KMS-11 (cell line): ENCODE measurements at regions not wholly inside any gene's neighbourhood (a gene's known extent, or its start where the extent isn't known, plus 50 kb on each side); places are given as distances from the start of the nearest gene placed in this dataset.

Experiments
- H2AFZ ChIP-seq: fragments of 200-600 bp; sonication (generic); 2 replicates; pipeline ENCODE4 v1.6.1; 2016; ENCODE audit warnings: antibody characterized with exemption, mixed run types, low read depth
- H3K27ac ChIP-seq: fragments of 200-600 bp; sonication (generic); 2 replicates; pipeline ENCODE4 v1.6.1; 2016; ENCODE audit warnings: mild to moderate bottlenecking, mixed run types
- H3K27me3 ChIP-seq: fragments of 200-600 bp; sonication (generic); 2 replicates; pipeline ENCODE4 v1.6.1; 2017; ENCODE audit warnings: mild to moderate bottlenecking, low read depth, mixed run types, moderate library complexity; ENCODE audit not compliant: insufficient read depth
- H3K36me3 ChIP-seq: fragments of 200-600 bp; sonication (generic); 2 replicates; pipeline ENCODE4 v1.6.1; 2017; ENCODE audit warnings: mild to moderate bottlenecking, mixed run types; ENCODE audit not compliant: insufficient read depth
- H3K4me1 ChIP-seq: fragments of 200-600 bp; sonication (generic); 2 replicates; pipeline ENCODE4 v1.6.1; 2016; ENCODE audit warnings: mild to moderate bottlenecking, low read depth, mixed run types; ENCODE audit not compliant: poor library complexity, severe bottlenecking
- H3K4me2 ChIP-seq: fragments of 200-600 bp; sonication (generic); 2 replicates; pipeline ENCODE4 v1.7.0; 2016; ENCODE audit warnings: mild to moderate bottlenecking, mixed run types
- H3K4me3 ChIP-seq: fragments of 200-600 bp; sonication (generic); IDR thresholded peaks from 2 replicates; pipeline ENCODE4 v1.6.1; 2017; ENCODE audit warnings: low read depth, low read length, mixed read lengths; ENCODE audit not compliant: insufficient read depth
- H3K79me2 ChIP-seq: fragments of 200-600 bp; sonication (generic); 2 replicates; pipeline ENCODE4 v1.6.1; 2016; ENCODE audit warnings: low read depth, mixed run types; ENCODE audit not compliant: insufficient read depth
- H3K9ac ChIP-seq: fragments of 200-600 bp; sonication (generic); 2 replicates; pipeline ENCODE4 v1.6.1; 2016; ENCODE audit warnings: mild to moderate bottlenecking, mixed run types
- H4K20me1 ChIP-seq: fragments of 200-600 bp; sonication (generic); 2 replicates; pipeline ENCODE4 v1.6.1; 2016; ENCODE audit warnings: mild to moderate bottlenecking, mixed run types; ENCODE audit not compliant: insufficient read depth
- TF ChIP-seq, protein P1 (sequence below): fragments of 200-600 bp; sonication (generic); conservative IDR thresholded peaks from 2 replicates; pipeline ENCODE4 v1.6.1; 2017; ENCODE audit warnings: low read depth, mild to moderate bottlenecking, antibody characterized with exemption, low read length, moderate library complexity, mixed read lengths

DNA sequence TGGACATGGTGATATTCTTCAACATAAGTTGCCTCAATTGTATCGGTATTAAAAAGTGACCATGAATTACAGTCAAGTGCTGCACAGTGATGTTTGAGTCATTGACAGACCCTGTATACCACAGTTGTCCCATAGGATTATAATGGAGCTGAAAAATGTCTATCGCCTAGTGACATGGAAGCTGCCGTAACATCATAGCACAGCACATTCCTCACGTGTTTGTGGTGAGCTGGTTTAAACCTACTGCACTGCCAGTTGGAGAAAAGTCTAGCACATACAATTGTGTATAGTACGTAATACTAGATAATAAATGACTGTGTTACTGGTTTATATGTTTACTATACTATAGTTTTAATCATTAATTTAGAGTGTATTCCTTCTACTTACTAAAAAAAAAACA lies 150.2 kb downstream of the CDH26 start:
- H3K4me3 ChIP-seq, result no peak overlapping the region
- no peak overlapping the region for H2AFZ ChIP-seq
- no peaks in the 10 kb centered on the region for H3K27me3 ChIP-seq
- no peaks in the 10 kb centered on the region for H4K20me1 ChIP-seq
- no peaks in the 10 kb centered on the region for H3K79me2 ChIP-seq
- TF ChIP-seq, protein P1, sequence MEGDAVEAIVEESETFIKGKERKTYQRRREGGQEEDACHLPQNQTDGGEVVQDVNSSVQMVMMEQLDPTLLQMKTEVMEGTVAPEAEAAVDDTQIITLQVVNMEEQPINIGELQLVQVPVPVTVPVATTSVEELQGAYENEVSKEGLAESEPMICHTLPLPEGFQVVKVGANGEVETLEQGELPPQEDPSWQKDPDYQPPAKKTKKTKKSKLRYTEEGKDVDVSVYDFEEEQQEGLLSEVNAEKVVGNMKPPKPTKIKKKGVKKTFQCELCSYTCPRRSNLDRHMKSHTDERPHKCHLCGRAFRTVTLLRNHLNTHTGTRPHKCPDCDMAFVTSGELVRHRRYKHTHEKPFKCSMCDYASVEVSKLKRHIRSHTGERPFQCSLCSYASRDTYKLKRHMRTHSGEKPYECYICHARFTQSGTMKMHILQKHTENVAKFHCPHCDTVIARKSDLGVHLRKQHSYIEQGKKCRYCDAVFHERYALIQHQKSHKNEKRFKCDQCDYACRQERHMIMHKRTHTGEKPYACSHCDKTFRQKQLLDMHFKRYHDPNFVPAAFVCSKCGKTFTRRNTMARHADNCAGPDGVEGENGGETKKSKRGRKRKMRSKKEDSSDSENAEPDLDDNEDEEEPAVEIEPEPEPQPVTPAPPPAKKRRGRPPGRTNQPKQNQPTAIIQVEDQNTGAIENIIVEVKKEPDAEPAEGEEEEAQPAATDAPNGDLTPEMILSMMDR, result no peak
- peaks cover 5% of the 10 kb centered on the region for H3K4me1 ChIP-seq
- H3K36me3 ChIP-seq, result no peaks in the 10 kb centered on the region
- H3K4me2 ChIP-seq, result no peak overlapping the region
- no peak overlapping the region for H3K9ac ChIP-seq
- no peak overlapping the region for H3K27ac ChIP-seq

DNA sequence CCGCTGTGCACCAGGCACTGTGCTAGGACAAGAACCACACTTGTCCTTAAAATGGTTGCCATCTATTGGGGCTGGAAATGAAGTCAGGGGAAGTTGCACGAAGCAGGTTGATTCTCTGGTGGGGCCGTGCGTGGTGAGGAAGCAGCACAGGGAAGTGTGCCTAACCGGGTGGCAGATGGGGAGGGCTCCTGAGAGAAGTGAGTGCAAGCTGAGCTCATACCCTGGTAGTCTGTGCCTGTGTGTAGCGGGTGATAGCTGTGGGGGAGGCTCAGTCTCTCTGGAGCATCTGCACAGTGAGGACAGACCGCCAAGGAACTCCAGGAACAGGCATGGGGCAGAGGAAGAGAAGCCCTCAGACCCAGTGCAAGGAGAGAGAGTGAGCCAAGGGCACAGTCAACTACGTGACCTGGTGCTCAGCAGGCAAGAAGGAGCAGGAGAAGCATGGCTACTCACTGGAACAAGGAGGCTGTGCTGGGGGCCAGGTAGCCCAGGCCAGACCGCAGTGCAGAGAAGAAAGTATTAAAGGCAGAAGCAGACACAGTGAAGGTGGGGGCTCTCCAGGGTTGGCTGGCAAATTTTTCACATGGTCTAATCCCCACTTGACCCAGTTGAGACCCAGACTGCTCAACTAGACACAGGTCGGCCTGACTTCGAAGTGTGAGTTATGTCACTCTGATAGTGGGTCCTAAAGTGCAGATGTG lies 155.0 kb downstream of the CDH26 start:
- H4K20me1 ChIP-seq, result no peaks in the 10 kb centered on the region

DNA sequence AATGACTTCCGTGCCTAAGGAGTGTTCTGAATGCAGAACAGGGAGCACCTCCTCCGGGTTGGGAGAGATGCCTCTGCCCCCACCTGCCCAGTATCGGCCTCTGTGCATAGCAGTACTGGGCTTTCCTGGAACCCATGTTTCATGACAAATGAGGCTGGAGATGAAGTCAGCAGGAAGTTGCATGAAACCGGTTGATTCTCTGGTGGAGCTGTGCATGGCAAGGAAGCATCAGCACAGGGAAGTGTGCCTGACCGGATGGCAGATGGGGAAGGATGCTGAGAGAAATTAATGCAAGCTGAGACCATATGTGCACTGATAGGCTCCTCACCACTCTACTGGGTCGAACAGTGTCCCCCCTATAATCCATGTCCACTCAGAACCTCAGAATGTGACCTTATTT lies 155.5 kb downstream of the CDH26 start:
- TF ChIP-seq, protein P1, result no peak
- Histone ChIP-seq H3K79me2 (no peaks in the 10 kb centered on the region), H2AFZ (no peak overlapping the region), H3K27ac (no peak overlapping the region), H3K36me3 (no peaks in the 10 kb centered on the region), H3K4me3 (no peak overlapping the region), H3K4me2 (no peak overlapping the region), H4K20me1 (no peaks in the 10 kb centered on the region), H3K9ac (no peak overlapping the region), H3K4me1 (no peaks in the 10 kb centered on the region), H3K27me3 (no peaks in the 10 kb centered on the region)

More for the DNA sequence above, 155.0 kb downstream of the CDH26 start:
- H3K4me2 ChIP-seq, result no peak overlapping the region
- H3K4me1 ChIP-seq, result no peaks in the 10 kb centered on the region
- H3K79me2 ChIP-seq, result no peaks in the 10 kb centered on the region
- H3K4me3 ChIP-seq, result no peak overlapping the region
- TF ChIP-seq, protein P1, result no peak
- no peak overlapping the region for H2AFZ ChIP-seq
- no peaks in the 10 kb centered on the region for H3K36me3 ChIP-seq
- H3K27ac ChIP-seq, result no peak overlapping the region
- H3K9ac ChIP-seq, result no peak overlapping the region
- no peaks in the 10 kb centered on the region for H3K27me3 ChIP-seq

DNA sequence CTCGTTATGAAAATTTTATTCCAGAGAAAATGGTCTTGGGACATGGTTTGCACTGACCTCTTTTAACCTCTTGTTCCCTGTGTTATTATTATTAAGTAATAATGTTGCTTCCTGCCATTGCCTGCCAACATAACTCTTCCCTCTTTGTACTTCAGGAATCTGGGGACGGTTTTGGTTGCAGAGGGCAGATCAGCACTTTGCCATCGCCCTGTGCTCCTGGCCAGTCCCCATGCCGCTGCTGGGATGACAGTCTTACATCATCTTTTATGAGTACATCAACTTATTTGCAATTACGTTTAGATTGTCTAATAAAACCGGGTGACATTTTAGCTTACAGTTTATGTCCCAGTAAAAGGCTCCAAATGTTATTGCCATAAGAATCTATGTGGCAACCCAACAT lies 157.2 kb downstream of the CDH26 start:
- no peaks in the 10 kb centered on the region for H3K4me1 ChIP-seq
- H4K20me1 ChIP-seq, result no peaks in the 10 kb centered on the region
- no peaks in the 10 kb centered on the region for H3K36me3 ChIP-seq
- no peak overlapping the region for H3K4me2 ChIP-seq
- no peaks in the 10 kb centered on the region for H3K79me2 ChIP-seq
- H3K9ac ChIP-seq, result no peak overlapping the region
- H3K27me3 ChIP-seq, result no peaks in the 10 kb centered on the region
- TF ChIP-seq, protein P1, result no peak
- no peak overlapping the region for H3K27ac ChIP-seq
- H2AFZ ChIP-seq, result no peak overlapping the region
- H3K4me3 ChIP-seq, result no peak overlapping the region
